Chondrocyte (in vitro differentiated cells): ENCODE measurements at regions not wholly inside any gene's neighbourhood (a gene's known extent, or its start where the extent isn't known, plus 50 kb on each side); places are given as distances from the start of the nearest gene placed in this dataset.

Experiments
- DNase-seq: peaks from one replicate; pipeline ENCODE4 v3.0.0; 2021; ENCODE audit warnings: mixed read lengths, low spot score
- H3K27ac Mint-ChIP-seq: one replicate; pipeline ENCODE4 v1.8.0; 2021; ENCODE audit warnings: mild to moderate bottlenecking, moderate library complexity, mixed read lengths; ENCODE audit not compliant: unreplicated experiment
- H3K27me3 Mint-ChIP-seq: 2 replicates; pipeline ENCODE4 v1.8.0; 2021; ENCODE audit warnings: low read depth, mixed read lengths
- H3K36me3 Mint-ChIP-seq: 2 replicates; pipeline ENCODE4 v1.8.0; 2021; ENCODE audit warnings: low read depth, mixed read lengths
- H3K4me1 Mint-ChIP-seq: 2 replicates; pipeline ENCODE4 v1.8.0; 2021; ENCODE audit warnings: low read depth, mild to moderate bottlenecking, mixed read lengths
- H3K4me3 Mint-ChIP-seq: one replicate; pipeline ENCODE4 v1.8.0; 2021; ENCODE audit warnings: mild to moderate bottlenecking, moderate library complexity, mixed read lengths; ENCODE audit not compliant: unreplicated experiment
- H3K9me3 Mint-ChIP-seq: 2 replicates; pipeline ENCODE4 v1.8.0; 2021; ENCODE audit warnings: low read depth, mixed read lengths
- TF ChIP-seq, protein P1 (sequence below): fragments of 200-600 bp; sonication (generic); IDR thresholded peaks from 2 replicates; pipeline ENCODE4 v1.5.0; 2021; ENCODE audit warnings: antibody characterized with exemption, mild to moderate bottlenecking, moderate library complexity

GRCh38 chr2:215742021-215742420 is 271.3 kb downstream of the MREG start:
- Mint-ChIP-seq H3K4me3 (no peak overlapping the region), H3K27me3 (no peaks in the 10 kb centered on the region), H3K36me3 (peaks cover 15% of the 10 kb centered on the region), H3K4me1 (peaks cover 30% of the 10 kb centered on the region), H3K9me3 (peaks cover 5% of the 10 kb centered on the region), H3K27ac (no peak overlapping the region)
- TF ChIP-seq, protein P1, sequence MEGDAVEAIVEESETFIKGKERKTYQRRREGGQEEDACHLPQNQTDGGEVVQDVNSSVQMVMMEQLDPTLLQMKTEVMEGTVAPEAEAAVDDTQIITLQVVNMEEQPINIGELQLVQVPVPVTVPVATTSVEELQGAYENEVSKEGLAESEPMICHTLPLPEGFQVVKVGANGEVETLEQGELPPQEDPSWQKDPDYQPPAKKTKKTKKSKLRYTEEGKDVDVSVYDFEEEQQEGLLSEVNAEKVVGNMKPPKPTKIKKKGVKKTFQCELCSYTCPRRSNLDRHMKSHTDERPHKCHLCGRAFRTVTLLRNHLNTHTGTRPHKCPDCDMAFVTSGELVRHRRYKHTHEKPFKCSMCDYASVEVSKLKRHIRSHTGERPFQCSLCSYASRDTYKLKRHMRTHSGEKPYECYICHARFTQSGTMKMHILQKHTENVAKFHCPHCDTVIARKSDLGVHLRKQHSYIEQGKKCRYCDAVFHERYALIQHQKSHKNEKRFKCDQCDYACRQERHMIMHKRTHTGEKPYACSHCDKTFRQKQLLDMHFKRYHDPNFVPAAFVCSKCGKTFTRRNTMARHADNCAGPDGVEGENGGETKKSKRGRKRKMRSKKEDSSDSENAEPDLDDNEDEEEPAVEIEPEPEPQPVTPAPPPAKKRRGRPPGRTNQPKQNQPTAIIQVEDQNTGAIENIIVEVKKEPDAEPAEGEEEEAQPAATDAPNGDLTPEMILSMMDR: no peak
- DNase-seq: no peak

- H3K9me3 Mint-ChIP-seq: peaks cover 5% of the 10 kb centered on the region
- TF ChIP-seq, protein P1: no peak
- DNase-seq: no peak
- peaks cover 36% of the 10 kb centered on the region for H3K4me1 Mint-ChIP-seq
- no peak overlapping the region for H3K4me3 Mint-ChIP-seq
- peaks cover 11% of the 10 kb centered on the region for H3K36me3 Mint-ChIP-seq
- no peak overlapping the region for H3K27ac Mint-ChIP-seq
- no peaks in the 10 kb centered on the region for H3K27me3 Mint-ChIP-seq
These were observed 273.3 kb downstream of the MREG start for GRCh38 chr2:215740071-215740470.

- H3K9me3 Mint-ChIP-seq: peaks cover 8% of the 10 kb centered on the region
- TF ChIP-seq, protein P1: no peak
- H3K27me3 Mint-ChIP-seq: no peaks in the 10 kb centered on the region
- no peak overlapping the region for H3K4me3 Mint-ChIP-seq
- H3K4me1 Mint-ChIP-seq: peaks cover 36% of the 10 kb centered on the region
- peaks cover 14% of the 10 kb centered on the region for H3K36me3 Mint-ChIP-seq
- H3K27ac Mint-ChIP-seq: no peak overlapping the region
- no peak for DNase-seq
These were observed 275.0 kb downstream of the MREG start for GRCh38 chr2:215738351-215738750.

DNA sequence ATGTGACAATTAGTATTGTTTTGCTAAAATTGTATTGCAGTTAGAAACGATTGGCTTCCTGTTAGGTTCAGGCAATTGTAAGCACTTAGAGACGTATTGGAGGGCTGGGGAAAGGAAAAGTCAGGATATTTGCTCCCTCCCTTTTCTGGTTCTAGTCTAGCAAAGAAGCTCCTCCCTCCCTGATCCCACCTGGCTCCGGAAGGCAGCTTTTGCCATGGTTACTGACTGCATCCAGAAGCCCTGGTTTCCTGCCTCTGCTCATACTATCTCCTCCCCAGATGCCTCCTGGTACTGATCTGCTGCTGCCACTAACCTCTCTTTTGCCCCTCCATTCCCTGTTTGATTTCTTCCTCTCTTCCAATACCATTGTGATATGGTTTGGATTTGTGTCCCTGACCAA is 275.9 kb downstream of the MREG start:
- Mint-ChIP-seq H3K9me3 (peaks cover 16% of the 10 kb centered on the region), H3K27ac (no peak overlapping the region), H3K4me3 (no peak overlapping the region), H3K27me3 (no peaks in the 10 kb centered on the region), H3K4me1 (peaks cover 32% of the 10 kb centered on the region), H3K36me3 (peaks cover 15% of the 10 kb centered on the region)
- no peak for DNase-seq
- TF ChIP-seq, protein P1: no peak

DNA sequence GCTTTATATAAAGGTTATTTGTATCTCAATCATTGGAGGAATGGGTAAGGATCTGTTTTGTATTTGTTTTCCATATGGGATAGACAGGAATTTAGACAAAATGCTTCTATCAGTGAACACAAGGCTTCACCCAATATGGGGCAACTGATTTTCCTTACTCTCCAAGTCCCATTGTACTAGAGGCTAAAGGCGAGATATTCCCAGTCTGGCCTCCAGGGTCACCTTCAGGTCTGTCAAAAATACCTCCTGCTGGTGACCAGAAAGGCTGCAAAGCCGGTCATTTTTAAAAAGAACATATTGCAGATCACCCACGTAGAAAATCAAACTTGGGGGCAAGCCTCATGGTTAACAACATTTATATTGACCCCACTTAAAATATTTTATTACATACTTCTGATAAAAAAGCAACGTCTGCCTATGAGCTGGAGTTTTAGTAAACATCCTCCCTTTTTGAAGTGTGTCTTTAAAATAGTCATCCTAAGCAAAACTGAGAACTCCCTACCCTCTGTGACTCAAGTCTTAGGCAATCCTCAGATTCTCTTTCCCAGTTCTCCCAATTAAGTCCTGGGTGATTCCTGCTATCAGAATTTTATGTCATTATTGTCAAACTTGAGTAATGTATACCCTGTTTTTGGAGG is 276.6 kb downstream of the MREG start:
- Mint-ChIP-seq H3K36me3 (peaks cover 17% of the 10 kb centered on the region), H3K9me3 (peaks cover 18% of the 10 kb centered on the region), H3K27ac (peak overlapping the region; percentile 69), H3K27me3 (no peaks in the 10 kb centered on the region), H3K4me3 (no peak overlapping the region), H3K4me1 (peaks cover 25% of the 10 kb centered on the region)
- no peak for DNase-seq
- TF ChIP-seq, protein P1: peak; percentile 65
